GM08714 (cell line): ENCODE measurements at regions not wholly inside any gene's neighbourhood (a gene's known extent, or its start where the extent isn't known, plus 50 kb on each side); places are given as distances from the start of the nearest gene placed in this dataset.

Experiments
- H3K4me3 ChIP-seq: fragments of 200-500 bp; sonication (Bioruptor generic); 2 replicates; pipeline ENCODE4 v1.5.1; 2014; ENCODE audit warnings: mild to moderate bottlenecking, low read length, inconsistent platforms
- ZNF274 ChIP-seq: IDR thresholded peaks from 2 replicates; pipeline ENCODE4 v1.6.1; 2012; ENCODE audit warnings: mild to moderate bottlenecking, low read depth, low read length

DNA sequence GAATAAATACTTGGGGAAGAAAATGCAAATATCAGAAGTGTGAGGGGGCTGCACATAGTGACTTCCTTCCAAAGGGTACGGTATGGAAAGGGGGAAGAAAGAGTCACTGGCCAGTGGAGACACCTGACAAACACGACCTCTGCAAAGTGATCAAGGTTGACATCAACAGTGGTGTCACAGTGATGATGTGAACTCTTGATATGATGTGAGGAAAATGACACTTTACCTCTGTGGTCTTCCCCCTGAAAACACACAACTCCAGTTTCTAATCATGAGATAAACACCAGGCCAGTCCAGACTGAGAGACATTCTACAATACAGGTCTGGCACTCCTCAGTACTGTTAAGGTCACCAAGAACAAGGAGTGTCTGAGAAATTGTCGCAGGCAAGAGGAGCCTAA lies 169.7 kb downstream of the BUB3 start:
- H3K4me3 ChIP-seq, result no peak overlapping the region
- TF ChIP-seq ZNF274, result no peak

- no peak for TF ChIP-seq ZNF274
- H3K4me3 ChIP-seq, result no peak overlapping the region
These were observed 171.5 kb downstream of the BUB3 start for GRCh38 chr10:123325663-123326190.

GRCh38 chr10:123326674-123327073 lies 172.5 kb downstream of the BUB3 start:
- H3K4me3 ChIP-seq, result no peak overlapping the region
- TF ChIP-seq ZNF274, result no peak

- H3K4me3 ChIP-seq, result no peak overlapping the region
- no peak for TF ChIP-seq ZNF274
These were observed 173.2 kb downstream of the BUB3 start for GRCh38 chr10:123327450-123327849.

GRCh38 chr10:123327896-123328295 lies 173.7 kb downstream of the BUB3 start:
- TF ChIP-seq ZNF274, result no peak
- no peak overlapping the region for H3K4me3 ChIP-seq

GRCh38 chr10:123331438-123331837 lies 177.2 kb downstream of the BUB3 start:
- no peak overlapping the region for H3K4me3 ChIP-seq
- TF ChIP-seq ZNF274, result no peak

DNA sequence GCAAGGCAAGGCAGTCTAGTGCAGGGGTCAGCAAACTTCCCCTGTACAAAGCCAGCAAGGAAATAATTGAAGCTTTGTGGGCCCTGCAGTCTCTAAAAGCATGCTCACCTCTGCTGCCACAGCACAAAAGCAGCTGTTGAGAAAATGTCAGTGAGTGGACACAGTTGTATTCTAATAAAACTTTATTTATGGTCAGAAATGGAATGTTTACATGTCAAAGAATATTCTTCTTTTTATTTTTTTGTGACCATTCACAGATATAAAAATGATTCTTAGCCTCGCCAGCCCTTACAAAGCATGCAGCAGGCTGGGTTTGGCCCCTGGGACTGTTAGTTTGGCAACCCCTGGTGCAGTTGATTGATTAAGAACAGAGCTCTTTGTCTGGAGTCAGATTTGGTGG lies 192.4 kb downstream of the BUB3 start:
- no peak for TF ChIP-seq ZNF274
- H3K4me3 ChIP-seq, result no peak overlapping the region

GRCh38 chr10:123348691-123349572 lies 194.7 kb downstream of the BUB3 start:
- no peak overlapping the region for H3K4me3 ChIP-seq
- no peak for TF ChIP-seq ZNF274

- TF ChIP-seq ZNF274, result no peak
- no peak overlapping the region for H3K4me3 ChIP-seq
These were observed 197.5 kb downstream of the BUB3 start for GRCh38 chr10:123351715-123352114.

DNA sequence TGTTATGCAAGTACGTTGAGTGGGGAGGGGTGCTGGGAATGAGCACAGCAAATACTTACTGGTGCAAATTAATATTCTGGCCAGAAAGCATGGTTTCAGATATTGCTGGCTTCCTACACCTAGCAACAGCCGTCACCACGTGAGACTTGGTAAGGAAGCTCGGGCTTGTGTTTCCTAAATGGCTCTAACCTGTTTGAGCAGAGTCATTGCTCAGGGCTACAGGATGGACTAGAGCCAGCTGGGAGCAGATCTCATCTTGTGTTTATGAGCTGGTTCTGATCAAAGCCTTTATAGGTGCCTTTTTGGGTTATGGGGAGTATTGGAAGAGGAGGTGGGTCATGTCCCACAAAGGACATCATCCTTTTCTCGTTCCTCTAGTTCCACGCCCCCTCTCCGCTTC lies 200.3 kb downstream of the BUB3 start:
- no peak for TF ChIP-seq ZNF274
- no peak overlapping the region for H3K4me3 ChIP-seq

GRCh38 chr10:123355748-123356481 lies 201.7 kb downstream of the BUB3 start:
- H3K4me3 ChIP-seq, result no peak overlapping the region
- no peak for TF ChIP-seq ZNF274

- no peak for TF ChIP-seq ZNF274
- H3K4me3 ChIP-seq, result no peak overlapping the region
These were observed 202.6 kb downstream of the BUB3 start for GRCh38 chr10:123356799-123357198.

- no peak overlapping the region for H3K4me3 ChIP-seq
- no peak for TF ChIP-seq ZNF274
These were observed 203.3 kb downstream of the BUB3 start for GRCh38 chr10:123357421-123357930.

GRCh38 chr10:123359539-123359938 lies 205.3 kb downstream of the BUB3 start:
- no peak overlapping the region for H3K4me3 ChIP-seq
- TF ChIP-seq ZNF274, result no peak

DNA sequence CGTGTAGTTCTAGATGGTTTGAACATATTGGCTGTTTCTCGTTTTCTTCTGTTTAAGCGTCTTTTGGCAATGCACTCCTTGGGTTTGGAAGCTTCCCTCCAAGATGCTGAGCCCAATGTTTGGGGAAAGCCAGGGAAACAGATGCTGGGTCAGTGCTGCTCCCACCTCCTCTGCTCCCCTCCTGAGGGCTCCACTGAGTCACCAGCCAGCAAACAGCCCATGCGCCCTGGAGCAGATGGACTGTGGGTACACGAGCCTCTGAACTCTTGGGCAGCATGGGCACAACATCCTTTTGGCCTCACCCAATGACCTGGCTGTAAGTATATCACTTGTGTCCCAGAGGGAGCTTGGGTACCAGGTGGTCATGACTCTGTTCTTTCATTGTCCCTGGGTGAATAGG lies 207.6 kb downstream of the BUB3 start:
- H3K4me3 ChIP-seq, result no peak overlapping the region
- no peak for TF ChIP-seq ZNF274
